NCI-H1105 (cell line): ENCODE measurements at regions not wholly inside any gene's neighbourhood (a gene's known extent, or its start where the extent isn't known, plus 50 kb on each side); places are given as distances from the start of the nearest gene placed in this dataset.

Experiments used
- DNase-seq: peaks from one replicate; lab custom pipeline; 2025; lab: John Stamatoyannopoulos, UW

DNA sequence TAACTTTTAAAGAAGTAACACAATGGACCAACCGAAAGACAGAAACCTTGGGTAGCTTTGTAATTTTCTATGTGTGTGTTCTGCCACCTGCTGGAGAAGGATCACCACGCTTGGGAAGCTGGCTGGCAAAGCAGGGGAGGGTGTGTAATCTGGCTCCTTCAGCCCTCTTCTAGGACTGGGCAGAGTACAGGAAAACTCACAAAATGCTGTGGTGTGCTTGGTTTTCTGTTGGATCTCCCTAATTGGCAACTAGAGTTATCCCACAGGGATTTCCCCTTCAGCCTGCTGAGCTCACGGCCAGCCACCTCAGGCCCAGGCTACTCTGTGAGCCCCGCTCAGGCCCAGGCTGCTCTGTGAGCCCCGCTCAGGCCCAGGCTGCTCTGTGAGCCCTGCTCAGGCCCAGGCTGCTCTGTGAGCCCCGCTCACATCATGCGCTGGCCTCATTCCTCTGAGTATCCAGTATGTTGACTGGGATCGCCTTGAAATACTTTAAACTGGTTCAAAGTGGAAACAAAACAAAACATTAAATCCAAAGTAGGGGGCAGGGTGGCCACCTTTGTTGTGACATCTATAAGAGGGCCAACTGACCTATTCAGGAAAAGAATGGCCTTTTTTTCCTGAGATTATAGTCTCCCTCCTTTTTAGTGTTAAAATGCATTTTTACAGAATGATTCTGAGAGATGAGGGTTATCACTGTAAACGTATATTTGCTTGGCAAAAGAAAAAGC, 52.0 kb upstream of the RNU6-8 start:
- DNase-seq, result peak; percentile 43

DNA sequence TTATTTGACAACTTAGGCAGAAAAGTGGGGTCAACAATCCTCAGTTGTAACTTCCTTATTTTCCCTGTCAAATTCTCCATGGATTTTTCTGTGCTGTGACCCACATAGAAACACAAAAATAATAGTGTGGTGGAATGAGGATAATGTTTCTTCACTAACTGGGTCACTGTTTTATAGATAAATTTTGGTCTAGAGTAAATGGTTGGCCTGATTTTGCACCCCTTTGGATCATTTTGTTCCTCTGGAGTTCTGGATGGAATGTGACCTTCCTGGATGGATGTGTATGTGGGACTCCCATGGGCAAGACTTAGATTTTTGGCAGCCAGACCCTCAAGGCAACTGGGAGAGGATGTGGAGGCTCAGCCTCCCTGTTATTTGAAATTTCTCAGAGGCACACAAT, 52.7 kb upstream of the RNU6-8 start:
- DNase-seq, result no peak

DNA sequence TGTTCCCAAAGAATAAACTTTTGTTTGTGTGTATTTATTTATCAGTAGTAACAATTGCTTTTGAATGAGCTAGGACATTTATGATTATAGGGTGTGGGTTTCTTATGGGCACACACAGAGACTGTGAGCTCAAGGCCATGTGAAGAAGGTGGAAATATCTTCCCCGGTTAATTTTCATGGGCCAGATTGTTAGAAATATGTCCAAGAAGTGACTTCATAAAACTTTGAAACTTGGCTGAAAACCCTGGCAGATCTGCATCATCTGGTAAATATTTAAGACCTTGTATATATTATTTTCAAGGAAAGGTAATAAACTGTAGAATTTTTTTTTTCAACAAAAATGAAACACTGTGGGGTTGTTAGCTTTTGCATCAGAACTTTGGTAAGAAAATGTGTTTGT, 53.5 kb upstream of the RNU6-8 start:
- DNase-seq, result no peak

DNA sequence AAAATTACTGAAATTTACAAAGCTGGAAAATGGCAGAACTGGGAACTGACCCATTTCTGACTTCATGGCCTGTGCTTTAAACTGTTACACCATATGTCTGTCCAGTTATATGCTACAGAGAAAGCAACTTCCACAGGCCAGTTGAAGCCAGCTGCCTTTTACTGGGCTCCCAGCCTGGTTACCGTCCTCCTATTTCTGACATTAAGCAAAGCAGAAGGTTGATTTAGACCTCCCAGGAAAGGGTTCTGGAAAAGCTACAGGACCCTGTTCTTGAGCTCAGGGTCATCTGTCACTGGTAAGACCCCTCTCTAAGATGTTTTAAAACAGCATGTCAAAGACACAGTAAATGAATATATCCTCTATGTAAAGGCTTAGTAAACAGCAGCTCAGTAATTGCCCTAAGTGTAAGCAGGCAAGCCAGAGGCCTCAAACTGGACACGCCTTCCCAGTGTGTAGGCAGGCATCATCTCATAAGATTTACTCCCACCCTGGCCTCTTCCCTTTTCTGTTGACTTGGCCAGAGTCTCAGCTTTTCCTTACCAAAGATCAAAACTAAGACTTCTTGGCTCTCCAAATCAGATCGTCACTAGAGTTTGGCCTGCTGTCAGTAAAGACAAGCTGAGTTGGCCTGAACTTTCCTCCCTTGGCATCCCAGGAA, 55.4 kb upstream of the RNU6-8 start:
- no peak for DNase-seq

DNA sequence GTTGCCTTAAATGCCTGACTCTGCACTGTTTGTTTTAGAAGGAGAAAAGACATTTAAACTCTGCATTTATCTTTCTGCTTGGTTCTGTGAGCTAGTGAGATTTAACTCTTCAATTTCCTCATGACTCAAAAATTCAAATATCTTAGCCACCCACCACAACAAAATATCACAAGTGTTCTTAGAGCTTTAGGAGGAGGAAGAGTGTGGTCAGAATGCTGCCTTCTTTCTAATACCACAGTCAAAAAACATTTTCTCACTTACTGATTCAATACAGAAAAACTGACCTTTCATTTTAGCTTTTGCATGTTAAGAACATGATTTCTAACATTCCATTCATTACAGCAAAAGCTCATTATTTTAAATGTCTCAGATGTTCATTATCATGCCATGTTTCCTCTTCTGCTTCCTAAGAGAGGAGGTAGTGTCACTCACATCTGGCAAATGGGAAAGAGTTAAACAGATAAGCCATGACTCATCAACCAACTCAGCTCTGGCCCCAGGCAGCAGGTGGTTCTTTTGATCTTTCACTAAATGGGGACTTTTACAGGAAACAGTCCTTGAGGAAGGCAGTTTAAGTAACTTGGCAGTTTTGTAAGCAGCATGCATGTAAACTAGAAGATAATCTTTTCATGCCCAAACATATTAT, 56.4 kb upstream of the RNU6-8 start:
- no peak for DNase-seq

DNA sequence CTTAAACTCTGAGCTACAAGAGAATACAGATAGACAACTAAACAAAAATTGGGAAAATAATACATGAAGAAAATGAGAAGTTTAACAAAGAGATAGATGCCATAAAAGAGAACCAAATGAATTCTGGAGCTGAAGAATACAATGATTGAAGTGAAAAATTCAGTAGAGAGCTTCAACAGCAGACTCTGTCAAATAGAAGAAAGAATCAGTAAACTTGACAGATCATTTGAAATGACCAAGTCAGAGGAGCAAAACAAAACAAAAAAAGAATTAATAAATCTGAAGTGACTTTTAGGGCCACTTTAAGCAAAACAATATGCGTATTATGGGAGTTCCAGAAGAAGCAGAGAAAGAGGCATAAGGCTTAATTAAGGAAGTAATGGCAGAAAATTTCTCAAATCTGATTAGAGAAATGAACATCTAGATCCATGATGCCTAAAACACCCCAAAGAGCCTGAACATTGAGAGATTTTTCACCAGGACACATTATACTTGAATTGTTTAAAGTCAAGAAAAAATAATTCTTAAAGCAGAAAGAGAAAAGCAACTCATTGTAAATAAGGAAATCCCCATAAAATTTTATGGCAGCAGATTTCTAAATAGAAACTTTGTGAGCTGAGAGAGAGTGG, 61.0 kb upstream of the RNU6-8 start:
- DNase-seq, result no peak

DNA sequence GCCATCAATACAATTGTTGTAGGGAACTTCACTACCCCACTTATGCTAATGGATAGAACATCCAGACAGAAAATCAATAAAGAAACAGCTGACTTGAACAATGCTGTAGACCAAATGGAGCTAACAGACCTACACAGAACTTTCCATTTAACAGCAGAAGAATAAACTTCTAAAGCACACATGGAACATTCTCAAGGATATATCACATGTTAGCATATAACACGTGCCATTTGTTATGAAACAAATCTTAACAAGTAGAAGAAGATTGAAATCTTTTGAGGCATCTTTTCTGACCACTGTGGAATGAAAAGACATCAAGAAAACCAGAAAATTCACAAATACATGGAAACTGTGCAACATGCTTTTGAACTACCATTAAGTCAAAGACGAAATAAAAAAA, 62.5 kb upstream of the RNU6-8 start:
- no peak for DNase-seq

DNA sequence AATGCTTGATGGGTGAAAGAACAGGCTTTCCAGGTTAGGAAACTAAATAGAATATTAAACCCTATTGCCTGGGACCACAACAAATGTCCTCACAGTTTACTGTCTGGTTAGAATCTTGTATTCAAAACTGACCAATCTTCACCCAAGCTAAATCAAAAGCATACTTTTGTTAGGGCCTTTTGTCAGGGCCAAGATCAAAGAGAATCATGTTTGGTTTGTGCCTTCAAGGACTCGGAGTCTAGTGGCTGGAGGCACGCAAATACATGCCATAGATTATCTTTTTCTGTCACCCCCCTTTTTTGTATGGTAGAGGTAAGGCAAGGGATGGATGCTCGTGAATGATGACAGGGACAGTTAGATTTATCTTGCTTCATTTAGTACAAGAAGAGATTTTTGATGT, 51.1 kb upstream of the AKAP6 start:
- DNase-seq, result no peak
